Neural progenitor cell (in vitro differentiated cells): ENCODE measurements at regions not wholly inside any gene's neighbourhood (a gene's known extent, or its start where the extent isn't known, plus 50 kb on each side); places are given as distances from the start of the nearest gene placed in this dataset.

Source experiments
- DNase-seq: peaks from one replicate; pipeline ENCODE4 v3.0.0-alpha.2; 2016; ENCODE audit warnings: low spot score
- H2AFZ ChIP-seq: fragments of 200-600 bp; sonication (generic); replicated peaks from 2 replicates; pipeline ENCODE4 v1.6.1; 2016; ENCODE audit warnings: antibody characterized with exemption
- H3F3A ChIP-seq: fragments of 200-600 bp; sonication (generic); 2 replicates; pipeline ENCODE4 v1.6.1; 2016; ENCODE audit warnings: antibody characterized with exemption, low read depth
- H3K27ac ChIP-seq: fragments of 200-600 bp; sonication (generic); 2 replicates; pipeline ENCODE4 v1.5.1; 2016; ENCODE audit warnings: mild to moderate bottlenecking
- H3K27me3 ChIP-seq: fragments of 200-600 bp; sonication (generic); 2 replicates; pipeline ENCODE4 v1.6.1; 2016; ENCODE audit warnings: mild to moderate bottlenecking, moderate library complexity
- H3K36me3 ChIP-seq: fragments of 200-600 bp; sonication (generic); 2 replicates; pipeline ENCODE4 v1.5.1; 2016
- H3K4me1 ChIP-seq: fragments of 200-600 bp; sonication (generic); 2 replicates; pipeline ENCODE4 v1.6.1; 2016; ENCODE audit warnings: mixed run types
- H3K4me2 ChIP-seq: fragments of 200-600 bp; sonication (generic); 2 replicates; pipeline ENCODE4 v1.6.1; 2016
- H3K4me3 ChIP-seq: fragments of 200-600 bp; sonication (generic); 2 replicates; pipeline ENCODE4 v1.5.1; 2016
- H3K79me2 ChIP-seq: fragments of 200-600 bp; sonication (generic); 2 replicates; pipeline ENCODE4 v1.6.1; 2016; ENCODE audit warnings: low read depth
- H3K9ac ChIP-seq: fragments of 200-600 bp; sonication (generic); 2 replicates; pipeline ENCODE4 v1.6.1; 2016
- H3K9me3 ChIP-seq: fragments of 200-600 bp; sonication (generic); 2 replicates; pipeline ENCODE4 v1.5.1; 2016; ENCODE audit warnings: low read depth
- H4K20me1 ChIP-seq: fragments of 200-600 bp; sonication (generic); 2 replicates; pipeline ENCODE4 v1.6.1; 2016; ENCODE audit warnings: low read depth
- H3K27ac Mint-ChIP-seq: 3 replicates; pipeline ENCODE4 v1.8.0; 2021; ENCODE audit warnings: mixed read lengths
- H3K27me3 Mint-ChIP-seq: 2 replicates; pipeline ENCODE4 v1.8.0; 2022; ENCODE audit warnings: low read depth, mild to moderate bottlenecking, inconsistent platforms, moderate library complexity, mixed read lengths; ENCODE audit not compliant: insufficient read depth
- H3K36me3 Mint-ChIP-seq: 3 replicates; pipeline ENCODE4 v1.8.0; 2021; ENCODE audit warnings: mixed read lengths
- H3K4me1 Mint-ChIP-seq: 3 replicates; pipeline ENCODE4 v1.8.0; 2021; ENCODE audit warnings: mixed read lengths
- H3K4me3 Mint-ChIP-seq: 3 replicates; pipeline ENCODE4 v1.8.0; 2021; ENCODE audit warnings: mild to moderate bottlenecking, moderate library complexity, mixed read lengths
- H3K9me3 Mint-ChIP-seq: 3 replicates; pipeline ENCODE4 v1.8.0; 2020; ENCODE audit warnings: mixed read lengths
- EZH2 ChIP-seq: fragments of 200-600 bp; sonication (generic); IDR thresholded peaks from 2 replicates; pipeline ENCODE4 v1.6.1; 2017; ENCODE audit warnings: antibody characterized with exemption, mild to moderate bottlenecking, moderate library complexity
- EZH2phosphoT487 ChIP-seq: fragments of 200-600 bp; sonication (generic); IDR thresholded peaks from 2 replicates; pipeline ENCODE4 v1.6.1; 2017; ENCODE audit warnings: antibody characterized with exemption
- TF ChIP-seq, protein P1 (sequence below): fragments of 200-600 bp; sonication (generic); IDR thresholded peaks from 2 replicates; pipeline ENCODE4 v1.5.1; 2017; ENCODE audit warnings: antibody characterized with exemption, mild to moderate bottlenecking

DNA sequence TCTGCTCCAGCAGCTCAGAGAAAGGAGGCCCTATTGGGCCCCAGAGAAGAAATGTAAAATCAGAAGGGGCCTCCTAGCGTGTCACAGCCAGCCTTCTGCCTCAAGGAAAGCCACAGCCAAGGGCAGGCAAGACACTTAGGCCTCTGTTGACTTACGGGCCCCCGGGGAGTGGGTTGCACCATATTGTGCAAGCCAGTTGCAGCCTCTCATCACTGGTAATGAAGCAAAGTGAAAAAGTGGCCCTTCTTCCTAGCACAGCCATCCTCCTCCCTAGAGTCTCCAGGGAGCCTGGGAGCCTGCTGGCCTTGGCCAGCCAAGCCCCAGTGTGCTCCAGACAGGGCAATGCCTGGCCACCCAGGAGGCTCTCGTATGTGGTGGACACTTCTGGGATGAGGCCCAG lies 56.2 kb upstream of the GDF10 start:
- Mint-ChIP-seq H3K4me3 (no peak overlapping the region), H3K27ac (no peak overlapping the region), H3K4me1 (peaks cover 13% of the 10 kb centered on the region), H3K9me3 (no peaks in the 10 kb centered on the region), H3K27me3 (peaks cover 12% of the 10 kb centered on the region), H3K36me3 (no peaks in the 10 kb centered on the region)
- H3K79me2 ChIP-seq: no peaks in the 10 kb centered on the region
- no peaks in the 10 kb centered on the region for H3K27me3 ChIP-seq
- TF ChIP-seq EZH2phosphoT487 (no peak), EZH2 (no peak)
- TF ChIP-seq, protein P1, sequence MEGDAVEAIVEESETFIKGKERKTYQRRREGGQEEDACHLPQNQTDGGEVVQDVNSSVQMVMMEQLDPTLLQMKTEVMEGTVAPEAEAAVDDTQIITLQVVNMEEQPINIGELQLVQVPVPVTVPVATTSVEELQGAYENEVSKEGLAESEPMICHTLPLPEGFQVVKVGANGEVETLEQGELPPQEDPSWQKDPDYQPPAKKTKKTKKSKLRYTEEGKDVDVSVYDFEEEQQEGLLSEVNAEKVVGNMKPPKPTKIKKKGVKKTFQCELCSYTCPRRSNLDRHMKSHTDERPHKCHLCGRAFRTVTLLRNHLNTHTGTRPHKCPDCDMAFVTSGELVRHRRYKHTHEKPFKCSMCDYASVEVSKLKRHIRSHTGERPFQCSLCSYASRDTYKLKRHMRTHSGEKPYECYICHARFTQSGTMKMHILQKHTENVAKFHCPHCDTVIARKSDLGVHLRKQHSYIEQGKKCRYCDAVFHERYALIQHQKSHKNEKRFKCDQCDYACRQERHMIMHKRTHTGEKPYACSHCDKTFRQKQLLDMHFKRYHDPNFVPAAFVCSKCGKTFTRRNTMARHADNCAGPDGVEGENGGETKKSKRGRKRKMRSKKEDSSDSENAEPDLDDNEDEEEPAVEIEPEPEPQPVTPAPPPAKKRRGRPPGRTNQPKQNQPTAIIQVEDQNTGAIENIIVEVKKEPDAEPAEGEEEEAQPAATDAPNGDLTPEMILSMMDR: no peak
- no peak overlapping the region for H3K4me2 ChIP-seq
- H3K27ac ChIP-seq: no peak overlapping the region
- no peaks in the 10 kb centered on the region for H3K9me3 ChIP-seq
- no peaks in the 10 kb centered on the region for H3K4me1 ChIP-seq
- H3K4me3 ChIP-seq: no peak overlapping the region
- no peaks in the 10 kb centered on the region for H4K20me1 ChIP-seq
- H3K9ac ChIP-seq: no peak overlapping the region
- no peaks in the 10 kb centered on the region for H3K36me3 ChIP-seq
- no peak overlapping the region for H2AFZ ChIP-seq
- no peak for DNase-seq
- no peaks in the 10 kb centered on the region for H3F3A ChIP-seq

DNA sequence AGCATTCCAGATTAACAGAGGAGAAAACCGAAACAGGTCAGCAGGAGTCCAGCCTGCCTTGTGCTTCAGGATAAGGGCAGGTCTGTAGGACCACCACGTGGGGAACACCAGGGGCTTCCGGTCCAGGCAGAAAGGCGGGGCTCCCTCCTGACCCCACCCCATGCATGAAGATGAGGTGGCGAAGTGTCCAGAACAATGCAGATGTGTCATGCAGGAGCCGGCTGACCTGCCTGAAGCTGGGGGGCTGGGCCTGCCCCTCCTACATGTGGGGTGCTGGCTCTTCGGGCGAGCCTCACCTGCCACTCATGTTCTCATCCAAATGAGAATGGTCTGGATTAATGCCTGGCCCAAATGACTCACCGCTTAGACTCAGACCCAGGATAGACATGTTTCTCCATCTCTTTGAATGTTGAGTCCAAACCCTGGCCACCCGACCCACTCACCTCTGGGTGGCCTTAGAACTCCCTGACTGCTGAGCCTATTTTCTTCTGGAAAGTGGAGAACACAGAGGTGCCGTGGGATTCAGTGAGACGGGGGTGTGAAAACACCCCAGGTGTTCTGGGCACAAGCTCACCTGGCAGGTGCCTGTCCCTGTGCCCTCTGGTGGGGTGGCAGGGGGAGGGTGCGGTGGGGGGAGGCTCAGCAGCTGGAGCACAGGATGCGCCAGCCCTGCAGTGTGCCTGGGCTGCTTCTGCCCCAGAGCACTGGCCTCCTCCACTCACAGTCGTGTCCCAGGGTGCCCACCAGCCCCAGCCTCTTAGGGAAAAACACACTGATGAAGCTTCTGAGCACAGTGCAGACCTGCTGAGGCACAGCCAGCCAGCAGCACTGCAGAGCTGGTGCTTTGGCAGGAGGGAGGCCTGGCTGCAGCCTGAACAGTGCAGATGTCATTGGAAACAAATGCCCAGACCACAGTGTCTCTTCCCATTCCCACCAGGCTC lies 55.2 kb upstream of the GDF10 start:
- Histone ChIP-seq H3K9ac (no peak overlapping the region), H3K27me3 (no peaks in the 10 kb centered on the region), H3K36me3 (no peaks in the 10 kb centered on the region), H2AFZ (no peak overlapping the region), H3K9me3 (no peaks in the 10 kb centered on the region), H3K27ac (no peak overlapping the region), H3K4me2 (no peak overlapping the region), H3K4me1 (no peaks in the 10 kb centered on the region), H3F3A (no peaks in the 10 kb centered on the region), H3K4me3 (no peak overlapping the region), H3K79me2 (no peaks in the 10 kb centered on the region), H4K20me1 (no peaks in the 10 kb centered on the region)
- TF ChIP-seq EZH2 (no peak), EZH2phosphoT487 (no peak)
- TF ChIP-seq, protein P1: no peak
- Mint-ChIP-seq H3K27me3 (peaks cover 12% of the 10 kb centered on the region), H3K27ac (no peak overlapping the region), H3K4me3 (no peak overlapping the region), H3K9me3 (no peaks in the 10 kb centered on the region), H3K36me3 (no peaks in the 10 kb centered on the region), H3K4me1 (peaks cover 13% of the 10 kb centered on the region)
- no peak for DNase-seq

DNA sequence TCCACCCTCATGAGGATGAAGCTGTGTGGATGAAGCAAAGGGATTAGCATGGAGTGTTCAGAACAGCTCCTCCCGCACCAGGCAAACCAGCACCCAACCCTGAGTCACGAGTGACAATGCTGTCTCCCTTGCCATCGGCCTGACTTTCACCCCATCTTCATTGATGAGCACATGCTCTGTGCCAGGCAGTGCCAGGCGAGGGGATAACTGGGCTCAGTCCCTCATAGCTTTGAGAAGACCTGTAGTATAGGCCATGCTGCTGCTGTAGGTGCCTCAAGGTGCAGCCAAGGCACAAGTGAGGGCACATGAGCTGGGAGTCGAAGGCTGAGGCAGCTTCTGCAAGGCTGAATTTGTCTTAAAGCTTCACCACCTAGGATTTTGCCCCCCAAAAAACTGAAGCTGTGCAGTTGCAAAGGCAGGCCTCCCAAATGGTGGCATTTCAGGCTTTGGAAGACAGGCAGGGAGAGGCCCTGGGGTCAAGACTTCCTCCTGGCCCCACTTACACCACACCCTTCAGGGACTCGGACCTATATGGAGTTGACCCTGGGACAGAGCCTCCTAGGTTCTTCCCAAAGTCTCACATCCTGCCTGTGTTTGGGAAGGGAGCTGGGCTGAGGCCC lies 54.2 kb upstream of the GDF10 start:
- Histone ChIP-seq H3K9ac (no peak overlapping the region), H3K27me3 (no peaks in the 10 kb centered on the region), H2AFZ (no peak overlapping the region), H3K9me3 (no peaks in the 10 kb centered on the region), H3K79me2 (no peaks in the 10 kb centered on the region), H3K4me2 (no peak overlapping the region), H3K4me1 (no peaks in the 10 kb centered on the region), H3K36me3 (no peaks in the 10 kb centered on the region), H4K20me1 (no peaks in the 10 kb centered on the region), H3K27ac (no peak overlapping the region), H3F3A (no peaks in the 10 kb centered on the region), H3K4me3 (no peak overlapping the region)
- Mint-ChIP-seq H3K4me1 (peaks cover 13% of the 10 kb centered on the region), H3K36me3 (no peaks in the 10 kb centered on the region), H3K27ac (no peak overlapping the region), H3K9me3 (no peaks in the 10 kb centered on the region), H3K4me3 (no peak overlapping the region), H3K27me3 (peaks cover 12% of the 10 kb centered on the region)
- TF ChIP-seq EZH2: no peak
- TF ChIP-seq, protein P1: no peak
- TF ChIP-seq EZH2phosphoT487: no peak
- no peak for DNase-seq
